ENCODE measurements at regions not wholly inside any gene's neighbourhood (a gene's known extent, or its start where the extent isn't known, plus 50 kb on each side); places are given as distances from the start of the nearest gene placed in this dataset.

DNA sequence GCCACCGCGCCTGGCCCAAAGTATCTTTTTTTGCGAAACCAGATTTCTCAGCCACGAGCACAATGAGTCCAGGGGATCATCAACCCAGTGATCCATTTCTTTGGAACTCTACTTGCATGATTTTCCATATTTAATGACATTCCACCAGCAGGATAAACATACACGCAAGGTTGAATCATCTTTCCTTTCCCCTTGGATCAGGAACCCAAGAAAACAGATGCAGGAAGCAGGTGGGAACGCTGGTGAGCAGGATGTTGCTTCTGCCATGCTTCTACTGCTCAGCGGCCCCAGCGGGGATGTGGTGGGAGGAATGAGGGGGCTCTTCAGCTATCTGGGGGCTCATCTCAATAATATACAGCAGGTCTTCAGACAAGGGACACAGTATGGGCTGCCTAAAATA lies 118.2 kb downstream of the SEC61B start:
- Histone ChIP-seq H3K27ac (no peak overlapping the region), H3K27me3 (replicated peaks; ENCODE audit: insufficient read depth) (no peaks in the 10 kb centered on the region), H3K9me3 (no peaks in the 10 kb centered on the region), H3K36me3 (no peaks in the 10 kb centered on the region), H3K4me3 (no peak overlapping the region), H3K4me1 (ENCODE audit: control insufficient read depth in 1 of 2, low read depth in 2 of 2) (no peaks in the 10 kb centered on the region)
- TF ChIP-seq, protein P1, sequence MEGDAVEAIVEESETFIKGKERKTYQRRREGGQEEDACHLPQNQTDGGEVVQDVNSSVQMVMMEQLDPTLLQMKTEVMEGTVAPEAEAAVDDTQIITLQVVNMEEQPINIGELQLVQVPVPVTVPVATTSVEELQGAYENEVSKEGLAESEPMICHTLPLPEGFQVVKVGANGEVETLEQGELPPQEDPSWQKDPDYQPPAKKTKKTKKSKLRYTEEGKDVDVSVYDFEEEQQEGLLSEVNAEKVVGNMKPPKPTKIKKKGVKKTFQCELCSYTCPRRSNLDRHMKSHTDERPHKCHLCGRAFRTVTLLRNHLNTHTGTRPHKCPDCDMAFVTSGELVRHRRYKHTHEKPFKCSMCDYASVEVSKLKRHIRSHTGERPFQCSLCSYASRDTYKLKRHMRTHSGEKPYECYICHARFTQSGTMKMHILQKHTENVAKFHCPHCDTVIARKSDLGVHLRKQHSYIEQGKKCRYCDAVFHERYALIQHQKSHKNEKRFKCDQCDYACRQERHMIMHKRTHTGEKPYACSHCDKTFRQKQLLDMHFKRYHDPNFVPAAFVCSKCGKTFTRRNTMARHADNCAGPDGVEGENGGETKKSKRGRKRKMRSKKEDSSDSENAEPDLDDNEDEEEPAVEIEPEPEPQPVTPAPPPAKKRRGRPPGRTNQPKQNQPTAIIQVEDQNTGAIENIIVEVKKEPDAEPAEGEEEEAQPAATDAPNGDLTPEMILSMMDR (IDR thresholded peaks at IDR 0.05) = no peak
- DNase-seq (ENCODE audit: low spot score) = no peak
- ATAC-seq (ENCODE audit: insufficient number of reproducible peaks, low FRiP score, low read depth) = no peak

DNA sequence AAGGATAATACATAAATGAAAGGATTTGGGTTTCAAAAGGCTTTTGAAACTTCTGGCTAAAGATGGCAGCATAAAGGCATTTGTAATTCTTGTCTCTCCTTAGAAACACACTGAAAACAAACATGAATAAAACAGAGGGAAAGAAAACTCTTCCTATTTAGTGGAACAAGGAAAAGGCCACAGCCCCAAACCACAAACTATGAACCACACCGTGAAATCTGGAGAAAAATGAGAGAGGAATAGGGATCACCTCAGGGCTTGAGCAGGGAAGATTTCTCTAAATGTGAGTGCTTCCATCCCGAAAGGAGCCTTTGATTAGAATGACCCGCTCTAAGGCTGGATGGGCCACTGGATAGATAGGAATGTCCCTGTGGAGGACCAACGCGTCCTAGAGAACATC lies 119.6 kb downstream of the SEC61B start:
- ATAC-seq (ENCODE audit: insufficient number of reproducible peaks, low FRiP score, low read depth) (no peak), DNase-seq (ENCODE audit: low spot score) (no peak)
- H3K4me1 ChIP-seq (ENCODE audit: control insufficient read depth in 1 of 2, low read depth in 2 of 2) = no peaks in the 10 kb centered on the region
- no peaks in the 10 kb centered on the region for H3K27me3 ChIP-seq (replicated peaks; ENCODE audit: insufficient read depth)
- no peak overlapping the region for H3K4me3 ChIP-seq
- TF ChIP-seq, protein P1 (IDR thresholded peaks at IDR 0.05) = no peak
- no peak overlapping the region for H3K27ac ChIP-seq
- H3K36me3 ChIP-seq = no peaks in the 10 kb centered on the region
- H3K9me3 ChIP-seq = no peaks in the 10 kb centered on the region

- Histone ChIP-seq H3K27me3 (replicated peaks; ENCODE audit: insufficient read depth) (no peaks in the 10 kb centered on the region), H3K27ac (no peak overlapping the region), H3K4me3 (no peak overlapping the region), H3K9me3 (no peaks in the 10 kb centered on the region), H3K4me1 (ENCODE audit: control insufficient read depth in 1 of 2, low read depth in 2 of 2) (no peaks in the 10 kb centered on the region), H3K36me3 (no peaks in the 10 kb centered on the region)
- DNase-seq (ENCODE audit: low spot score) (no peak), ATAC-seq (ENCODE audit: insufficient number of reproducible peaks, low FRiP score, low read depth) (no peak)
- TF ChIP-seq, protein P1 (IDR thresholded peaks at IDR 0.05) = no peak
Observed at GRCh38 chr9:99345451-99345850, 123.4 kb downstream of the SEC61B start.

DNA sequence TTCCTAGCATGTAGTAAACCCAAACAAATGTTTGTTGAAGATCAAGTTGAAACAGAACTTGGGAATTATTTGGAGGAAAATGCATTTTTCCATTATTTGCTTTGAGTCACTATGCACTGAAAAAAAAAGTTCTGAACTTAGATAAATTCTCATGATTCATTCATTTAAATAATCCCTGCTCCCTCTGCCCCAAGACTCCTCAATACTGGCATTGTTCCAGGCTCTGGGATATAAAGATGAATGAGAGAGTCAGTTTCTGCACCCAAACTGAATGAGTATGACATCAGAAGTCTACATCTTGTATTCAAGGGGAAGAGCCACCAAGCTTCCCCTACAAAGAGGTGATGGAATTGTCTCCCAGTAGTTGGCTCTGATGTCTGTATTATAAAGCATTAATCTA lies 123.9 kb downstream of the SEC61B start:
- no peaks in the 10 kb centered on the region for H3K4me1 ChIP-seq (ENCODE audit: control insufficient read depth in 1 of 2, low read depth in 2 of 2)
- H3K27me3 ChIP-seq (replicated peaks; ENCODE audit: insufficient read depth) = no peaks in the 10 kb centered on the region
- no peaks in the 10 kb centered on the region for H3K9me3 ChIP-seq
- no peak overlapping the region for H3K4me3 ChIP-seq
- DNase-seq (ENCODE audit: low spot score) = no peak
- H3K27ac ChIP-seq = no peak overlapping the region
- no peak for ATAC-seq (ENCODE audit: insufficient number of reproducible peaks, low FRiP score, low read depth)
- TF ChIP-seq, protein P1 (IDR thresholded peaks at IDR 0.05) = no peak
- H3K36me3 ChIP-seq = no peaks in the 10 kb centered on the region

- no peak for ATAC-seq (ENCODE audit: insufficient number of reproducible peaks, low FRiP score, low read depth)
- Histone ChIP-seq H3K27ac (no peak overlapping the region), H3K4me3 (no peak overlapping the region), H3K27me3 (replicated peaks; ENCODE audit: insufficient read depth) (no peaks in the 10 kb centered on the region), H3K4me1 (ENCODE audit: control insufficient read depth in 1 of 2, low read depth in 2 of 2) (no peaks in the 10 kb centered on the region), H3K36me3 (no peaks in the 10 kb centered on the region), H3K9me3 (no peaks in the 10 kb centered on the region)
- TF ChIP-seq, protein P1 (IDR thresholded peaks at IDR 0.05) = no peak
- no peak for DNase-seq (ENCODE audit: low spot score)
Observed at GRCh38 chr9:99347568-99347967, 125.5 kb downstream of the SEC61B start.
